IMR-90 (cell line): ENCODE measurements at regions not wholly inside any gene's neighbourhood (a gene's known extent, or its start where the extent isn't known, plus 50 kb on each side); places are given as distances from the start of the nearest gene placed in this dataset.

Experiments
- ATAC-seq: fragments of 200-7000 bp; cut with Tn5 transposase; 2 replicates; pipeline ENCODE4 v1.9.1; 2020; ENCODE audit warnings: low read depth, mild to moderate bottlenecking, moderate library complexity
- BruUV-seq: library from RNA; stranded (reverse); fragments of 400-500 nt; replicated peaks from 2 replicates; lab custom pipeline; 2021; lab: Mats Ljungman, UMichigan
- CTCF ChIA-PET: fragments of 300-600 bp; formaldehyde crosslinking; extraction: SDS; loops from one replicate; lab custom pipeline; 2021; ENCODE audit warnings: antibody characterized with exemption; lab: Yijun Ruan, JAX
- POLR2A ChIA-PET: fragments of 300-600 bp; sonication (Branson Sonifier 250); formaldehyde crosslinking; loops from one replicate; lab custom pipeline; 2022; ENCODE audit warnings: antibody characterized with exemption; ENCODE audit not compliant: unreplicated experiment; lab: Charles Lee
- DNase-seq: peaks from one replicate; pipeline ENCODE4 v3.0.0; 2013
- H2AFZ ChIP-seq: replicated peaks from 2 replicates; pipeline ENCODE3; 2013; ENCODE audit warnings: low read length, mild to moderate bottlenecking; ENCODE audit not compliant: poor library complexity
- H2AK5ac ChIP-seq: 2 replicates; pipeline ENCODE4 v1.6.1; 2013; ENCODE audit warnings: low read depth, low read length, inconsistent platforms
- H2AK9ac ChIP-seq: replicated peaks from 2 replicates; pipeline ENCODE3; 2013; ENCODE audit warnings: mild to moderate bottlenecking, low read depth, low read length, moderate library complexity; ENCODE audit not compliant: poor library complexity
- H2BK120ac ChIP-seq: 2 replicates; pipeline ENCODE4 v1.6.1; 2013; ENCODE audit warnings: low read depth, low read length, inconsistent platforms
- H2BK15ac ChIP-seq: 3 replicates; pipeline ENCODE4 v1.6.1; 2013; ENCODE audit warnings: low read depth, low read length, inconsistent platforms
- H2BK20ac ChIP-seq: 2 replicates; pipeline ENCODE4 v1.6.1; 2013; ENCODE audit warnings: low read depth, mild to moderate bottlenecking, inconsistent platforms, low read length, moderate library complexity
- H2BK5ac ChIP-seq: 2 replicates; pipeline ENCODE4 v1.6.1; 2013; ENCODE audit warnings: mild to moderate bottlenecking, low read depth, low read length, inconsistent platforms; ENCODE audit not compliant: poor library complexity, severe bottlenecking
- H3K14ac ChIP-seq: replicated peaks from 2 replicates; pipeline ENCODE4 v1.6.1; 2013; ENCODE audit warnings: low read depth, low read length, inconsistent platforms
- H3K18ac ChIP-seq: 2 replicates; pipeline ENCODE4 v1.6.1; 2013; ENCODE audit warnings: low read depth, low read length, control low read depth
- H3K23ac ChIP-seq: 2 replicates; pipeline ENCODE4 v1.6.1; 2013; ENCODE audit warnings: low read depth, low read length, inconsistent platforms
- H3K27ac ChIP-seq: 2 replicates; pipeline ENCODE4 v1.5.1; 2013; ENCODE audit warnings: mild to moderate bottlenecking, control low read depth, low read length; ENCODE audit not compliant: insufficient read depth
- H3K27me3 ChIP-seq: 2 replicates; pipeline ENCODE4 v1.6.1; 2013; ENCODE audit warnings: low read length; ENCODE audit not compliant: control insufficient read depth, insufficient read depth
- H3K36me3 ChIP-seq: 2 replicates; pipeline ENCODE4 v1.6.1; 2013; ENCODE audit warnings: low read length, mixed read lengths; ENCODE audit not compliant: control insufficient read depth, insufficient read depth
- H3K4ac ChIP-seq: 2 replicates; pipeline ENCODE4 v1.6.1; 2013; ENCODE audit warnings: low read depth, low read length, inconsistent platforms
- H3K4me1 ChIP-seq: 2 replicates; pipeline ENCODE4 v1.6.1; 2013; ENCODE audit warnings: low read length, mixed read lengths; ENCODE audit not compliant: control insufficient read depth, insufficient read depth
- H3K4me2 ChIP-seq: 2 replicates; pipeline ENCODE4 v1.6.1; 2013; ENCODE audit warnings: low read depth, mild to moderate bottlenecking, control low read depth, low read length, moderate library complexity
- H3K4me3 ChIP-seq: 2 replicates; pipeline ENCODE4 v1.5.1; 2013; ENCODE audit warnings: low read depth, mild to moderate bottlenecking, control low read depth, low read length, moderate library complexity; ENCODE audit not compliant: insufficient read depth
- H3K56ac ChIP-seq: 2 replicates; pipeline ENCODE4 v1.6.1; 2013; ENCODE audit warnings: low read length, inconsistent platforms; ENCODE audit not compliant: insufficient read depth; ENCODE audit errors: extremely low read depth
- H3K79me1 ChIP-seq, 2 experiments: 2 replicates each; pipeline ENCODE4 v1.6.1; 2013; ENCODE audit warnings: low read length in 2 of 2, inconsistent platforms in 1 of 2, low read depth in 1 of 2
- H3K9ac ChIP-seq: 2 replicates; pipeline ENCODE4 v1.6.1; 2013; ENCODE audit warnings: low read depth, low read length, control low read depth
- H3K9me1 ChIP-seq: 2 replicates; pipeline ENCODE4 v1.6.1; 2013; ENCODE audit warnings: low read length, inconsistent platforms; ENCODE audit not compliant: insufficient read depth
- H3K9me3 ChIP-seq: 2 replicates; pipeline ENCODE4 v1.6.1; 2013; ENCODE audit warnings: low read length; ENCODE audit not compliant: control insufficient read depth, insufficient read depth
- H4K20me1 ChIP-seq: 2 replicates; pipeline ENCODE4 v1.6.1; 2013; ENCODE audit warnings: low read length, inconsistent platforms; ENCODE audit not compliant: insufficient read depth
- H4K5ac ChIP-seq: 2 replicates; pipeline ENCODE4 v1.6.1; 2013; ENCODE audit warnings: mild to moderate bottlenecking, low read depth, low read length, control low read depth
- H4K8ac ChIP-seq, 2 experiments: 2 replicates each; pipeline ENCODE4 v1.6.1; 2013; ENCODE audit warnings: low read depth in 2 of 2, low read length in 2 of 2, control low read depth in 1 of 2, inconsistent platforms in 1 of 2
- H4K91ac ChIP-seq: 2 replicates; pipeline ENCODE4 v1.6.1; 2013; ENCODE audit warnings: low read depth, low read length, inconsistent platforms; ENCODE audit not compliant: insufficient read depth
- CHD1 ChIP-seq: IDR thresholded peaks from 2 replicates; pipeline ENCODE4 v1.6.1; 2012; ENCODE audit warnings: low read depth, low read length, improper control_type of control experiment
- MAFK ChIP-seq: IDR thresholded peaks from 2 replicates; pipeline ENCODE4 v1.6.1; 2012; ENCODE audit warnings: low read depth, low read length, improper control_type of control experiment
- MXI1 ChIP-seq: IDR thresholded peaks from 2 replicates; pipeline ENCODE4 v1.6.1; 2012; ENCODE audit warnings: low read depth, mild to moderate bottlenecking, low read length, moderate library complexity, borderline replicate concordance
- NFE2L2 ChIP-seq: fragments of 150-350 bp; IDR thresholded peaks from 2 replicates; pipeline ENCODE4 v1.6.1; 2016; ENCODE audit warnings: low read depth, mild to moderate bottlenecking, low read length
- POLR2A ChIP-seq: IDR thresholded peaks from 2 replicates; pipeline ENCODE4 v1.6.1; 2012; ENCODE audit warnings: mild to moderate bottlenecking, low read depth, low read length
- RAD21 ChIP-seq: IDR thresholded peaks from 2 replicates; pipeline ENCODE4 v1.6.1; 2012; ENCODE audit warnings: low read length, improper control_type of control experiment
- RFX5 ChIP-seq: IDR thresholded peaks from 2 replicates; pipeline ENCODE4 v1.8.0; 2012; ENCODE audit warnings: low read depth, mild to moderate bottlenecking, low read length, moderate library complexity
- SMC3 ChIP-seq: fragments of 150-350 bp; IDR thresholded peaks from 2 replicates; pipeline ENCODE4 v1.6.1; 2016; ENCODE audit warnings: low read depth, mild to moderate bottlenecking, antibody characterized with exemption, low read length, moderate library complexity
- USF2 ChIP-seq: fragments of 150-350 bp; IDR thresholded peaks from 2 replicates; pipeline ENCODE4 v1.6.1; 2017; ENCODE audit warnings: mild to moderate bottlenecking, antibody characterized with exemption, low read length, low read depth
- dilution Hi-C: fragments of 300-500 bp; cut with HindIII; formaldehyde crosslinking; loops from one replicate; pipeline ENCODE4 v1.14.3; 2018; ENCODE audit warnings: low sequenced_read_pairs; ENCODE audit not compliant: unreplicated experiment
- in situ Hi-C: fragments of 300-500 bp; cut with MboI; formaldehyde crosslinking; loops from 3 replicates; pipeline ENCODE4 v1.14.3; 2019; ENCODE audit warnings: low sequenced_read_pairs, inconsistent platforms, mixed read lengths
- intact Hi-C: fragments of 100-400 bp; cut with micrococcal nuclease; formaldehyde crosslinking; loops from 2 replicates; pipeline ENCODE4 v1.10.0; 2022

DNA sequence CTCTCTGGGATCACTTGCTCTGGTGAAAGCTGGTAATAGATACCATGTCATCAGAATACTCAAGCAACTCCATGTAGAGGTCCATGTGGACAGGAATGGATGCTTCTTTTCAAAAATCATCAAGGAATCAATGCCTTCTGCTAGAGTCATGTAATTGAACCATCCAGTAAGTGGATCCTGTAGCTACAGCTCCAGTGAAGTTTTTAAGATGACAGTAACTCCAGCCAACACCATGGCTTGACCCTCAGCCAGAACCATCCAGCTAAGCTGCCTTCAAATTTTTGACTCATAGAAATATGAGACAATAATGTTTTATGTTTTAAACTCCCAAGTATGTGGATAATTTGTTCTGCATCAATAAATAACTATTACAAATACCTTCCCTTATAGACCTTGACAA is 923.7 kb downstream of the EPHA3 start:
- Histone ChIP-seq H4K20me1 (no peaks in the 10 kb centered on the region), H2BK20ac (no peak overlapping the region), H2BK120ac (no peak overlapping the region), H3K18ac (no peak overlapping the region), H4K8ac (no peak overlapping the region), H3K27me3 (no peaks in the 10 kb centered on the region), H3K23ac (no peak overlapping the region), H3K4me1 (no peaks in the 10 kb centered on the region), H2AK9ac (no peak overlapping the region), H3K9me1 (no peaks in the 10 kb centered on the region), H3K4me3 (no peak overlapping the region), H3K9me3 (no peaks in the 10 kb centered on the region; the same call in 1 of the 2 replicates), H3K79me1 (no peaks in the 10 kb centered on the region), H4K5ac (no peak overlapping the region), H3K27ac (no peak overlapping the region), H2BK15ac (no peak overlapping the region), H3K4me2 (no peak overlapping the region), H3K9ac (no peak overlapping the region), H3K4ac (no peak overlapping the region), H2BK5ac (no peak overlapping the region), H3K56ac (no peak overlapping the region), H4K91ac (no peak overlapping the region), H3K14ac (no peak overlapping the region), H2AFZ (no peak overlapping the region), H2AK5ac (no peak overlapping the region), H3K36me3 (no peaks in the 10 kb centered on the region)
- no peak for ATAC-seq
- no peak for TF ChIP-seq RFX5
- no peak for TF ChIP-seq MAFK
- TF ChIP-seq SMC3 = no peak
- no peak for TF ChIP-seq USF2
- no peak for TF ChIP-seq NFE2L2
- TF ChIP-seq POLR2A = no peak
- no peak for TF ChIP-seq MXI1
- no peak for TF ChIP-seq RAD21
- TF ChIP-seq CHD1 = no peak
- in situ Hi-C loops = no loop called here
- CTCF ChIA-PET = no interaction called here
- no peak for DNase-seq
- dilution Hi-C loops = no loop called here
- BruUV-seq = no TSS peak
- POLR2A ChIA-PET = no interaction called here
- intact Hi-C loops = no loop called here
